GM23338 (cell line): ENCODE measurements at regions not wholly inside any gene's neighbourhood (a gene's known extent, or its start where the extent isn't known, plus 50 kb on each side); places are given as distances from the start of the nearest gene placed in this dataset.

Experiments
- ATAC-seq: fragments of 200-7000 bp; cut with Tn5 transposase; 3 replicates; pipeline ENCODE4 v1.9.1; 2020
- DNase-seq: peaks from one replicate; pipeline ENCODE4 v3.0.0-alpha.2; 2015; ENCODE audit warnings: low spot score
- H2AFZ ChIP-seq: fragments of 200-600 bp; sonication (generic); 2 replicates; pipeline ENCODE4 v1.8.0; 2016; ENCODE audit warnings: antibody characterized with exemption, mild to moderate bottlenecking, moderate library complexity
- H3F3A ChIP-seq: fragments of 200-600 bp; sonication (generic); replicated peaks from 2 replicates; pipeline ENCODE4 v1.8.0; 2017; ENCODE audit warnings: antibody characterized with exemption, mixed run types, low read depth
- H3K27ac ChIP-seq: fragments of 200-600 bp; sonication (generic); 2 replicates; pipeline ENCODE4 v1.6.1; 2016; ENCODE audit warnings: low read depth
- H3K27me3 ChIP-seq: fragments of 200-600 bp; sonication (generic); 2 replicates; pipeline ENCODE4 v1.8.0; 2016; ENCODE audit warnings: mild to moderate bottlenecking, mixed run types, moderate library complexity; ENCODE audit not compliant: insufficient read depth
- H3K36me3 ChIP-seq: fragments of 200-600 bp; sonication (generic); 2 replicates; pipeline ENCODE4 v1.8.0; 2016; ENCODE audit warnings: mild to moderate bottlenecking; ENCODE audit not compliant: insufficient read depth
- H3K4me1 ChIP-seq: fragments of 200-600 bp; sonication (generic); 2 replicates; pipeline ENCODE4 v1.8.0; 2016; ENCODE audit warnings: mild to moderate bottlenecking, moderate library complexity; ENCODE audit not compliant: insufficient read depth
- H3K4me2 ChIP-seq: fragments of 200-600 bp; sonication (generic); 2 replicates; pipeline ENCODE4 v1.7.1; 2017; ENCODE audit warnings: mixed run types
- H3K4me3 ChIP-seq: fragments of 200-600 bp; sonication (generic); 2 replicates; pipeline ENCODE4 v1.6.1; 2016; ENCODE audit warnings: mixed run types
- H3K79me2 ChIP-seq: fragments of 200-600 bp; sonication (generic); replicated peaks from 2 replicates; pipeline ENCODE4 v1.8.0; 2017; ENCODE audit warnings: mild to moderate bottlenecking; ENCODE audit not compliant: insufficient read depth
- H3K9me2 ChIP-seq: fragments of 200-600 bp; sonication (generic); 2 replicates; pipeline ENCODE4 v1.8.0; 2017; ENCODE audit not compliant: insufficient read depth
- H4K20me1 ChIP-seq: fragments of 200-600 bp; sonication (generic); replicated peaks from 2 replicates; pipeline ENCODE4 v1.8.0; 2017; ENCODE audit warnings: mild to moderate bottlenecking; ENCODE audit not compliant: insufficient read depth
- H3K27ac Mint-ChIP-seq: 2 replicates; pipeline ENCODE4 v1.8.0; 2020; ENCODE audit warnings: inconsistent platforms, mild to moderate bottlenecking, moderate library complexity, mixed read lengths
- H3K27me3 Mint-ChIP-seq: 3 replicates; pipeline ENCODE4 v1.8.0; 2022; ENCODE audit warnings: low read depth, mild to moderate bottlenecking, moderate library complexity, mixed read lengths, inconsistent platforms; ENCODE audit not compliant: insufficient read depth, poor library complexity
- H3K36me3 Mint-ChIP-seq: 3 replicates; pipeline ENCODE4 v1.8.0; 2021; ENCODE audit warnings: low read depth, mild to moderate bottlenecking, inconsistent platforms, moderate library complexity, mixed read lengths
- H3K4me1 Mint-ChIP-seq: 3 replicates; pipeline ENCODE4 v1.8.0; 2020; ENCODE audit warnings: mild to moderate bottlenecking, inconsistent platforms, mixed read lengths
- H3K4me3 Mint-ChIP-seq: 3 replicates; pipeline ENCODE4 v1.8.0; 2021; ENCODE audit warnings: moderate library complexity, mild to moderate bottlenecking, inconsistent platforms, mixed read lengths
- H3K9me3 Mint-ChIP-seq: 3 replicates; pipeline ENCODE4 v1.8.0; 2020; ENCODE audit warnings: moderate library complexity, mild to moderate bottlenecking, inconsistent platforms, mixed read lengths
- CREB1 ChIP-seq: fragments of 250-450 bp; sonication (Bioruptor Pico); IDR thresholded peaks from 2 replicates; pipeline ENCODE4 v1.5.0; 2020; ENCODE audit warnings: low read depth, mild to moderate bottlenecking, moderate library complexity
- EZH2 ChIP-seq: fragments of 200-600 bp; sonication (generic); IDR thresholded peaks from one replicate; pipeline ENCODE4 v1.8.0; 2017; ENCODE audit warnings: antibody characterized with exemption, mild to moderate bottlenecking, low read depth; ENCODE audit not compliant: unreplicated experiment
- EZH2phosphoT487 ChIP-seq: fragments of 200-600 bp; sonication (generic); IDR thresholded peaks from one replicate; pipeline ENCODE4 v1.8.1; 2018; ENCODE audit warnings: antibody characterized with exemption; ENCODE audit not compliant: unreplicated experiment
- JUNB ChIP-seq: IDR thresholded peaks from one replicate; pipeline ENCODE4 v1.6.1; 2016; ENCODE audit warnings: antibody characterized with exemption; ENCODE audit not compliant: unreplicated experiment
- NANOG ChIP-seq: IDR thresholded peaks from 2 replicates; pipeline ENCODE4 v1.6.1; 2016; ENCODE audit warnings: antibody characterized with exemption, borderline replicate concordance
- STAT1 ChIP-seq: IDR thresholded peaks from one replicate; pipeline ENCODE4 v1.6.1; 2016; ENCODE audit warnings: antibody characterized with exemption; ENCODE audit not compliant: unreplicated experiment
- ZNF114 ChIP-seq: fragments of 250-450 bp; sonication (Bioruptor Pico); IDR thresholded peaks from 2 replicates; pipeline ENCODE4 v1.5.0; 2020; ENCODE audit warnings: mild to moderate bottlenecking, moderate library complexity
- ZNF331 ChIP-seq: fragments of 250-450 bp; sonication (Bioruptor Pico); IDR thresholded peaks from 2 replicates; pipeline ENCODE4 v1.5.0; 2020; ENCODE audit warnings: low read depth, mild to moderate bottlenecking, moderate library complexity
- TF ChIP-seq, protein P1 (sequence below): IDR thresholded peaks from one replicate; pipeline ENCODE4 v1.6.1; 2018; ENCODE audit warnings: antibody characterized with exemption; ENCODE audit not compliant: unreplicated experiment
- TF ChIP-seq, protein P2 (sequence below): fragments of 250-450 bp; sonication (Bioruptor Pico); IDR thresholded peaks from 2 replicates; pipeline ENCODE4 v1.5.0; 2020; ENCODE audit warnings: mild to moderate bottlenecking, moderate library complexity

- Mint-ChIP-seq H3K27ac (no peak overlapping the region), H3K36me3 (no peaks in the 10 kb centered on the region), H3K4me3 (no peak overlapping the region), H3K4me1 (no peaks in the 10 kb centered on the region; the same call in 2 of the 3 replicates), H3K9me3 (no peaks in the 10 kb centered on the region; the same call in 2 of the 3 replicates), H3K27me3 (peaks cover 5% of the 10 kb centered on the region)
- no peaks in the 10 kb centered on the region for H3K36me3 ChIP-seq
- H4K20me1 ChIP-seq = no peaks in the 10 kb centered on the region
- TF ChIP-seq ZNF114 = no peak
- TF ChIP-seq JUNB = no peak
- TF ChIP-seq STAT1 = no peak
- TF ChIP-seq EZH2 = no peak
- TF ChIP-seq CREB1 (CRISPR knock-in tag) = no peak
- no peak for TF ChIP-seq ZNF331 (CRISPR knock-in tag)
- TF ChIP-seq, protein P1, sequence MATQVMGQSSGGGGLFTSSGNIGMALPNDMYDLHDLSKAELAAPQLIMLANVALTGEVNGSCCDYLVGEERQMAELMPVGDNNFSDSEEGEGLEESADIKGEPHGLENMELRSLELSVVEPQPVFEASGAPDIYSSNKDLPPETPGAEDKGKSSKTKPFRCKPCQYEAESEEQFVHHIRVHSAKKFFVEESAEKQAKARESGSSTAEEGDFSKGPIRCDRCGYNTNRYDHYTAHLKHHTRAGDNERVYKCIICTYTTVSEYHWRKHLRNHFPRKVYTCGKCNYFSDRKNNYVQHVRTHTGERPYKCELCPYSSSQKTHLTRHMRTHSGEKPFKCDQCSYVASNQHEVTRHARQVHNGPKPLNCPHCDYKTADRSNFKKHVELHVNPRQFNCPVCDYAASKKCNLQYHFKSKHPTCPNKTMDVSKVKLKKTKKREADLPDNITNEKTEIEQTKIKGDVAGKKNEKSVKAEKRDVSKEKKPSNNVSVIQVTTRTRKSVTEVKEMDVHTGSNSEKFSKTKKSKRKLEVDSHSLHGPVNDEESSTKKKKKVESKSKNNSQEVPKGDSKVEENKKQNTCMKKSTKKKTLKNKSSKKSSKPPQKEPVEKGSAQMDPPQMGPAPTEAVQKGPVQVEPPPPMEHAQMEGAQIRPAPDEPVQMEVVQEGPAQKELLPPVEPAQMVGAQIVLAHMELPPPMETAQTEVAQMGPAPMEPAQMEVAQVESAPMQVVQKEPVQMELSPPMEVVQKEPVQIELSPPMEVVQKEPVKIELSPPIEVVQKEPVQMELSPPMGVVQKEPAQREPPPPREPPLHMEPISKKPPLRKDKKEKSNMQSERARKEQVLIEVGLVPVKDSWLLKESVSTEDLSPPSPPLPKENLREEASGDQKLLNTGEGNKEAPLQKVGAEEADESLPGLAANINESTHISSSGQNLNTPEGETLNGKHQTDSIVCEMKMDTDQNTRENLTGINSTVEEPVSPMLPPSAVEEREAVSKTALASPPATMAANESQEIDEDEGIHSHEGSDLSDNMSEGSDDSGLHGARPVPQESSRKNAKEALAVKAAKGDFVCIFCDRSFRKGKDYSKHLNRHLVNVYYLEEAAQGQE = no peak
- no peak for TF ChIP-seq EZH2phosphoT487
- TF ChIP-seq, protein P2, sequence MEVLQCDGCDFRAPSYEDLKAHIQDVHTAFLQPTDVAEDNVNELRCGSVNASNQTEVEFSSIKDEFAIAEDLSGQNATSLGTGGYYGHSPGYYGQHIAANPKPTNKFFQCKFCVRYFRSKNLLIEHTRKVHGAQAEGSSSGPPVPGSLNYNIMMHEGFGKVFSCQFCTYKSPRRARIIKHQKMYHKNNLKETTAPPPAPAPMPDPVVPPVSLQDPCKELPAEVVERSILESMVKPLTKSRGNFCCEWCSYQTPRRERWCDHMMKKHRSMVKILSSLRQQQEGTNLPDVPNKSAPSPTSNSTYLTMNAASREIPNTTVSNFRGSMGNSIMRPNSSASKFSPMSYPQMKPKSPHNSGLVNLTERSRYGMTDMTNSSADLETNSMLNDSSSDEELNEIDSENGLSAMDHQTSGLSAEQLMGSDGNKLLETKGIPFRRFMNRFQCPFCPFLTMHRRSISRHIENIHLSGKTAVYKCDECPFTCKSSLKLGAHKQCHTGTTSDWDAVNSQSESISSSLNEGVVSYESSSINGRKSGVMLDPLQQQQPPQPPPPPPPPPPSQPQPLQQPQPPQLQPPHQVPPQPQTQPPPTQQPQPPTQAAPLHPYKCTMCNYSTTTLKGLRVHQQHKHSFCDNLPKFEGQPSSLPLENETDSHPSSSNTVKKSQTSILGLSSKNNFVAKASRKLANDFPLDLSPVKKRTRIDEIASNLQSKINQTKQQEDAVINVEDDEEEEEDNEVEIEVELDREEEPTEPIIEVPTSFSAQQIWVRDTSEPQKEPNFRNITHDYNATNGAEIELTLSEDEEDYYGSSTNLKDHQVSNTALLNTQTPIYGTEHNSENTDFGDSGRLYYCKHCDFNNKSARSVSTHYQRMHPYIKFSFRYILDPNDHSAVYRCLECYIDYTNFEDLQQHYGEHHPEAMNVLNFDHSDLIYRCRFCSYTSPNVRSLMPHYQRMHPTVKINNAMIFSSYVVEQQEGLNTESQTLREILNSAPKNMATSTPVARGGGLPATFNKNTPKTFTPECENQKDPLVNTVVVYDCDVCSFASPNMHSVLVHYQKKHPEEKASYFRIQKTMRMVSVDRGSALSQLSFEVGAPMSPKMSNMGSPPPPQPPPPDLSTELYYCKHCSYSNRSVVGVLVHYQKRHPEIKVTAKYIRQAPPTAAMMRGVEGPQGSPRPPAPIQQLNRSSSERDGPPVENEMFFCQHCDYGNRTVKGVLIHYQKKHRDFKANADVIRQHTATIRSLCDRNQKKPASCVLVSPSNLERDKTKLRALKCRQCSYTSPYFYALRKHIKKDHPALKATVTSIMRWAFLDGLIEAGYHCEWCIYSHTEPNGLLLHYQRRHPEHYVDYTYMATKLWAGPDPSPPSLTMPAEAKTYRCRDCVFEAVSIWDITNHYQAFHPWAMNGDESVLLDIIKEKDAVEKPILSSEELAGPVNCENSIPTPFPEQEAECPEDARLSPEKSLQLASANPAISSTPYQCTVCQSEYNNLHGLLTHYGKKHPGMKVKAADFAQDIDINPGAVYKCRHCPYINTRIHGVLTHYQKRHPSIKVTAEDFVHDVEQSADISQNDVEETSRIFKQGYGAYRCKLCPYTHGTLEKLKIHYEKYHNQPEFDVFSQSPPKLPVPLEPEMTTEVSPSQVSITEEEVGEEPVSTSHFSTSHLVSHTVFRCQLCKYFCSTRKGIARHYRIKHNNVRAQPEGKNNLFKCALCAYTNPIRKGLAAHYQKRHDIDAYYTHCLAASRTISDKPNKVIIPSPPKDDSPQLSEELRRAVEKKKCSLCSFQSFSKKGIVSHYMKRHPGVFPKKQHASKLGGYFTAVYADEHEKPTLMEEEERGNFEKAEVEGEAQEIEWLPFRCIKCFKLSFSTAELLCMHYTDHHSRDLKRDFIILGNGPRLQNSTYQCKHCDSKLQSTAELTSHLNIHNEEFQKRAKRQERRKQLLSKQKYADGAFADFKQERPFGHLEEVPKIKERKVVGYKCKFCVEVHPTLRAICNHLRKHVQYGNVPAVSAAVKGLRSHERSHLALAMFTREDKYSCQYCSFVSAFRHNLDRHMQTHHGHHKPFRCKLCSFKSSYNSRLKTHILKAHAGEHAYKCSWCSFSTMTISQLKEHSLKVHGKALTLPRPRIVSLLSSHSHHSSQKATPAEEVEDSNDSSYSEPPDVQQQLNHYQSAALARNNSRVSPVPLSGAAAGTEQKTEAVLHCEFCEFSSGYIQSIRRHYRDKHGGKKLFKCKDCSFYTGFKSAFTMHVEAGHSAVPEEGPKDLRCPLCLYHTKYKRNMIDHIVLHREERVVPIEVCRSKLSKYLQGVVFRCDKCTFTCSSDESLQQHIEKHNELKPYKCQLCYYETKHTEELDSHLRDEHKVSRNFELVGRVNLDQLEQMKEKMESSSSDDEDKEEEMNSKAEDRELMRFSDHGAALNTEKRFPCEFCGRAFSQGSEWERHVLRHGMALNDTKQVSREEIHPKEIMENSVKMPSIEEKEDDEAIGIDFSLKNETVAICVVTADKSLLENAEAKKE (CRISPR knock-in tag) = no peak
- no peak for TF ChIP-seq NANOG
- no peak overlapping the region for H2AFZ ChIP-seq
- H3K4me3 ChIP-seq = no peak overlapping the region
- peaks cover 17% of the 10 kb centered on the region for H3K9me2 ChIP-seq
- H3K4me1 ChIP-seq = no peaks in the 10 kb centered on the region
- no peak for ATAC-seq
- DNase-seq = no peak
- no peaks in the 10 kb centered on the region for H3F3A ChIP-seq
- no peaks in the 10 kb centered on the region for H3K79me2 ChIP-seq
- H3K4me2 ChIP-seq = no peak overlapping the region
- no peak overlapping the region for H3K27ac ChIP-seq
- no peaks in the 10 kb centered on the region for H3K27me3 ChIP-seq
These were observed 296.3 kb upstream of the NRP1 start for GRCh38 chr10:33630761-33631160.
